IMR-90 (cell line): ENCODE measurements at regions not wholly inside any gene's neighbourhood (a gene's known extent, or its start where the extent isn't known, plus 50 kb on each side); places are given as distances from the start of the nearest gene placed in this dataset.

Experiments used
- ATAC-seq: fragments of 200-7000 bp; cut with Tn5 transposase; 2 replicates; pipeline ENCODE4 v1.9.1; 2020; ENCODE audit warnings: low read depth, mild to moderate bottlenecking, moderate library complexity
- BruUV-seq: library from RNA; stranded (reverse); fragments of 400-500 nt; replicated peaks from 2 replicates; lab custom pipeline; 2021; lab: Mats Ljungman, UMichigan
- CTCF ChIA-PET: fragments of 300-600 bp; formaldehyde crosslinking; extraction: SDS; loops from one replicate; lab custom pipeline; 2021; ENCODE audit warnings: antibody characterized with exemption; lab: Yijun Ruan, JAX
- POLR2A ChIA-PET: fragments of 300-600 bp; sonication (Branson Sonifier 250); formaldehyde crosslinking; loops from one replicate; lab custom pipeline; 2022; ENCODE audit warnings: antibody characterized with exemption; ENCODE audit not compliant: unreplicated experiment; lab: Charles Lee
- DNase-seq: peaks from one replicate; pipeline ENCODE4 v3.0.0; 2013
- H2AFZ ChIP-seq: replicated peaks from 2 replicates; pipeline ENCODE3; 2013; ENCODE audit warnings: low read length, mild to moderate bottlenecking; ENCODE audit not compliant: poor library complexity
- H2AK5ac ChIP-seq: 2 replicates; pipeline ENCODE4 v1.6.1; 2013; ENCODE audit warnings: low read depth, low read length, inconsistent platforms
- H2AK9ac ChIP-seq: replicated peaks from 2 replicates; pipeline ENCODE3; 2013; ENCODE audit warnings: mild to moderate bottlenecking, low read depth, low read length, moderate library complexity; ENCODE audit not compliant: poor library complexity
- H2BK120ac ChIP-seq: 2 replicates; pipeline ENCODE4 v1.6.1; 2013; ENCODE audit warnings: low read depth, low read length, inconsistent platforms
- H2BK15ac ChIP-seq: 3 replicates; pipeline ENCODE4 v1.6.1; 2013; ENCODE audit warnings: low read depth, low read length, inconsistent platforms
- H2BK20ac ChIP-seq: 2 replicates; pipeline ENCODE4 v1.6.1; 2013; ENCODE audit warnings: low read depth, mild to moderate bottlenecking, inconsistent platforms, low read length, moderate library complexity
- H2BK5ac ChIP-seq: 2 replicates; pipeline ENCODE4 v1.6.1; 2013; ENCODE audit warnings: mild to moderate bottlenecking, low read depth, low read length, inconsistent platforms; ENCODE audit not compliant: poor library complexity, severe bottlenecking
- H3K14ac ChIP-seq: replicated peaks from 2 replicates; pipeline ENCODE4 v1.6.1; 2013; ENCODE audit warnings: low read depth, low read length, inconsistent platforms
- H3K18ac ChIP-seq: 2 replicates; pipeline ENCODE4 v1.6.1; 2013; ENCODE audit warnings: low read depth, low read length, control low read depth
- H3K23ac ChIP-seq: 2 replicates; pipeline ENCODE4 v1.6.1; 2013; ENCODE audit warnings: low read depth, low read length, inconsistent platforms
- H3K27ac ChIP-seq: 2 replicates; pipeline ENCODE4 v1.5.1; 2013; ENCODE audit warnings: mild to moderate bottlenecking, control low read depth, low read length; ENCODE audit not compliant: insufficient read depth
- H3K27me3 ChIP-seq: 2 replicates; pipeline ENCODE4 v1.6.1; 2013; ENCODE audit warnings: low read length; ENCODE audit not compliant: control insufficient read depth, insufficient read depth
- H3K36me3 ChIP-seq: 2 replicates; pipeline ENCODE4 v1.6.1; 2013; ENCODE audit warnings: low read length, mixed read lengths; ENCODE audit not compliant: control insufficient read depth, insufficient read depth
- H3K4ac ChIP-seq: 2 replicates; pipeline ENCODE4 v1.6.1; 2013; ENCODE audit warnings: low read depth, low read length, inconsistent platforms
- H3K4me1 ChIP-seq: 2 replicates; pipeline ENCODE4 v1.6.1; 2013; ENCODE audit warnings: low read length, mixed read lengths; ENCODE audit not compliant: control insufficient read depth, insufficient read depth
- H3K4me2 ChIP-seq: 2 replicates; pipeline ENCODE4 v1.6.1; 2013; ENCODE audit warnings: low read depth, mild to moderate bottlenecking, control low read depth, low read length, moderate library complexity
- H3K4me3 ChIP-seq: 2 replicates; pipeline ENCODE4 v1.5.1; 2013; ENCODE audit warnings: low read depth, mild to moderate bottlenecking, control low read depth, low read length, moderate library complexity; ENCODE audit not compliant: insufficient read depth
- H3K56ac ChIP-seq: 2 replicates; pipeline ENCODE4 v1.6.1; 2013; ENCODE audit warnings: low read length, inconsistent platforms; ENCODE audit not compliant: insufficient read depth; ENCODE audit errors: extremely low read depth
- H3K79me1 ChIP-seq, 2 experiments: 2 replicates each; pipeline ENCODE4 v1.6.1; 2013; ENCODE audit warnings: low read length in 2 of 2, inconsistent platforms in 1 of 2, low read depth in 1 of 2
- H3K9ac ChIP-seq: 2 replicates; pipeline ENCODE4 v1.6.1; 2013; ENCODE audit warnings: low read depth, low read length, control low read depth
- H3K9me1 ChIP-seq: 2 replicates; pipeline ENCODE4 v1.6.1; 2013; ENCODE audit warnings: low read length, inconsistent platforms; ENCODE audit not compliant: insufficient read depth
- H3K9me3 ChIP-seq: 2 replicates; pipeline ENCODE4 v1.6.1; 2013; ENCODE audit warnings: low read length; ENCODE audit not compliant: control insufficient read depth, insufficient read depth
- H4K20me1 ChIP-seq: 2 replicates; pipeline ENCODE4 v1.6.1; 2013; ENCODE audit warnings: low read length, inconsistent platforms; ENCODE audit not compliant: insufficient read depth
- H4K5ac ChIP-seq: 2 replicates; pipeline ENCODE4 v1.6.1; 2013; ENCODE audit warnings: mild to moderate bottlenecking, low read depth, low read length, control low read depth
- H4K8ac ChIP-seq, 2 experiments: 2 replicates each; pipeline ENCODE4 v1.6.1; 2013; ENCODE audit warnings: low read depth in 2 of 2, low read length in 2 of 2, control low read depth in 1 of 2, inconsistent platforms in 1 of 2
- H4K91ac ChIP-seq: 2 replicates; pipeline ENCODE4 v1.6.1; 2013; ENCODE audit warnings: low read depth, low read length, inconsistent platforms; ENCODE audit not compliant: insufficient read depth
- BHLHE40 ChIP-seq: fragments of 150-350 bp; IDR thresholded peaks from 2 replicates; pipeline ENCODE4 v1.6.1; 2016; ENCODE audit warnings: mild to moderate bottlenecking, low read depth, low read length
- CEBPB ChIP-seq: IDR thresholded peaks from 2 replicates; pipeline ENCODE4 v1.6.1; 2012; ENCODE audit warnings: low read depth, low read length, improper control_type of control experiment
- CHD1 ChIP-seq: IDR thresholded peaks from 2 replicates; pipeline ENCODE4 v1.6.1; 2012; ENCODE audit warnings: low read depth, low read length, improper control_type of control experiment
- CTCF ChIP-seq: conservative IDR thresholded peaks from 2 replicates; pipeline ENCODE4 v1.5.1; 2012; ENCODE audit warnings: mild to moderate bottlenecking, low read depth, low read length, improper control_type of control experiment
- ELK1 ChIP-seq: fragments of 150-350 bp; IDR thresholded peaks from 2 replicates; pipeline ENCODE4 v1.6.1; 2016; ENCODE audit warnings: low read depth, mild to moderate bottlenecking, low read length, moderate library complexity, borderline replicate concordance
- FOS ChIP-seq: fragments of 150-350 bp; IDR thresholded peaks from 2 replicates; pipeline ENCODE4 v1.6.1; 2016; ENCODE audit warnings: low read depth, low read length
- MAFK ChIP-seq: IDR thresholded peaks from 2 replicates; pipeline ENCODE4 v1.6.1; 2012; ENCODE audit warnings: low read depth, low read length, improper control_type of control experiment
- MAZ ChIP-seq: IDR thresholded peaks from 2 replicates; pipeline ENCODE4 v1.6.1; 2012; ENCODE audit warnings: low read depth, mild to moderate bottlenecking, low read length, improper control_type of control experiment, moderate library complexity, borderline replicate concordance
- MXI1 ChIP-seq: IDR thresholded peaks from 2 replicates; pipeline ENCODE4 v1.6.1; 2012; ENCODE audit warnings: low read depth, mild to moderate bottlenecking, low read length, moderate library complexity, borderline replicate concordance
- NFE2L2 ChIP-seq: fragments of 150-350 bp; IDR thresholded peaks from 2 replicates; pipeline ENCODE4 v1.6.1; 2016; ENCODE audit warnings: low read depth, mild to moderate bottlenecking, low read length
- POLR2A ChIP-seq: IDR thresholded peaks from 2 replicates; pipeline ENCODE4 v1.6.1; 2012; ENCODE audit warnings: mild to moderate bottlenecking, low read depth, low read length
- RAD21 ChIP-seq: IDR thresholded peaks from 2 replicates; pipeline ENCODE4 v1.6.1; 2012; ENCODE audit warnings: low read length, improper control_type of control experiment
- RCOR1 ChIP-seq: IDR thresholded peaks from 2 replicates; pipeline ENCODE4 v1.6.1; 2012; ENCODE audit warnings: mild to moderate bottlenecking, low read length, improper control_type of control experiment; ENCODE audit not compliant: insufficient replicate concordance
- RFX5 ChIP-seq: IDR thresholded peaks from 2 replicates; pipeline ENCODE4 v1.8.0; 2012; ENCODE audit warnings: low read depth, mild to moderate bottlenecking, low read length, moderate library complexity
- SMC3 ChIP-seq: fragments of 150-350 bp; IDR thresholded peaks from 2 replicates; pipeline ENCODE4 v1.6.1; 2016; ENCODE audit warnings: low read depth, mild to moderate bottlenecking, antibody characterized with exemption, low read length, moderate library complexity
- USF2 ChIP-seq: fragments of 150-350 bp; IDR thresholded peaks from 2 replicates; pipeline ENCODE4 v1.6.1; 2017; ENCODE audit warnings: mild to moderate bottlenecking, antibody characterized with exemption, low read length, low read depth
- WGBS, 2 experiments: methylation state at CpG; one replicate each; pipeline versions ENCODE4 v1.1.5 to v1.1.7; 2013; ENCODE audit warnings: missing lambda C conversion rate in 2 of 2; ENCODE audit not compliant: insufficient read length in 1 of 2; ENCODE audit errors: extremely low coverage in 2 of 2; 5-methylcytosine and 5-hydroxymethylcytosine counted together
- dilution Hi-C: fragments of 300-500 bp; cut with HindIII; formaldehyde crosslinking; loops from one replicate; pipeline ENCODE4 v1.14.3; 2018; ENCODE audit warnings: low sequenced_read_pairs; ENCODE audit not compliant: unreplicated experiment
- in situ Hi-C: fragments of 300-500 bp; cut with MboI; formaldehyde crosslinking; loops from 3 replicates; pipeline ENCODE4 v1.14.3; 2019; ENCODE audit warnings: low sequenced_read_pairs, inconsistent platforms, mixed read lengths
- intact Hi-C: fragments of 100-400 bp; cut with micrococcal nuclease; formaldehyde crosslinking; loops from 2 replicates; pipeline ENCODE4 v1.10.0; 2022

- ChIA-PET CTCF (interaction anchor here (1.1 kb wide), 1 partner anchor 18 kb away, joined by 3 read pairs; no protein-coding TSS in a partner anchor), POLR2A (no interaction called here)
- Histone ChIP-seq H3K4me1 (no peaks in the 10 kb centered on the region), H3K14ac (no peak overlapping the region), H3K9me1 (no peaks in the 10 kb centered on the region), H3K23ac (no peak overlapping the region), H4K5ac (no peak overlapping the region), H2BK120ac (no peak overlapping the region), H3K18ac (no peak overlapping the region), H2AK5ac (0 out of 2 replicates have a peak overlapping the region, but pooled peaks have one; percentile 59), H4K91ac (no peak overlapping the region), H3K4ac (no peak overlapping the region), H3K4me2 (no peak overlapping the region), H2BK15ac (no peak overlapping the region), H3K9me3 (no peaks in the 10 kb centered on the region), H3K4me3 (no peak overlapping the region), H2AK9ac (no peak overlapping the region), H2BK5ac (no peak overlapping the region), H3K9ac (no peak overlapping the region), H3K56ac (no peak overlapping the region), H3K27ac (no peak overlapping the region), H3K36me3 (no peaks in the 10 kb centered on the region), H2AFZ (no peak overlapping the region), H3K79me1 (no peaks in the 10 kb centered on the region), H2BK20ac (no peak overlapping the region), H4K20me1 (no peaks in the 10 kb centered on the region), H3K27me3 (no peaks in the 10 kb centered on the region), H4K8ac (no peak overlapping the region)
- BruUV-seq, result no TSS peak
- in situ Hi-C loops, result no loop called here
- peak; percentile 79 for DNase-seq
- WGBS, 2 experiments, result no CpG with 5 or more reads among the region's 3 CpGs
- dilution Hi-C loops, result no loop called here
- peak; percentile 63 for ATAC-seq
- intact Hi-C loops, result no loop called here
- TF ChIP-seq CEBPB (no peak), RFX5 (no peak), USF2 (no peak), BHLHE40 (peak; percentile 21; the same call in 1 of the 2 replicates), ELK1 (no peak), FOS (peak; percentile 87), RAD21 (no peak), MAFK (peak; percentile 96), MXI1 (no peak), CTCF (no peak), CHD1 (no peak), POLR2A (no peak), NFE2L2 (peak; percentile 67), RCOR1 (no peak), SMC3 (no peak), MAZ (no peak)
These were observed 273.9 kb downstream of the RFPL4B start for GRCh38 chr6:112620812-112621569.
